Activated CD4-positive, alpha-beta T cell treated with anti-CD3 and anti-CD28 coated beads, Interleukin-2, amount 10 ng/mL, durations not matched to agents 24 days and 14 days (primary cell): ENCODE measurements at regions not wholly inside any gene's neighbourhood (a gene's known extent, or its start where the extent isn't known, plus 50 kb on each side); places are given as distances from the start of the nearest gene placed in this dataset.
"Not testable (repeated sequence)": the region's sequence is repeated elsewhere in the genome, so short reads cannot be mapped to it uniquely, and the experiment has no call there.

Experiments
- DNase-seq: peaks from one replicate; pipeline ENCODE4 v3.0.0; 2022
- H3K27ac Mint-ChIP-seq: one replicate; pipeline ENCODE4 v1.8.0; 2022; ENCODE audit warnings: mild to moderate bottlenecking, mixed read lengths
- H3K27me3 Mint-ChIP-seq: one replicate; pipeline ENCODE4 v1.8.0; 2022; ENCODE audit warnings: mixed read lengths
- H3K36me3 Mint-ChIP-seq: one replicate; pipeline ENCODE4 v1.8.0; 2022; ENCODE audit warnings: low read depth, mild to moderate bottlenecking, mixed read lengths
- H3K4me1 Mint-ChIP-seq: one replicate; pipeline ENCODE4 v1.8.0; 2021; ENCODE audit warnings: mixed read lengths
- H3K4me3 Mint-ChIP-seq: one replicate; pipeline ENCODE4 v1.8.0; 2022; ENCODE audit warnings: mild to moderate bottlenecking, moderate library complexity, mixed read lengths
- H3K9me3 Mint-ChIP-seq: one replicate; pipeline ENCODE4 v1.8.0; 2021; ENCODE audit warnings: mixed read lengths
- intact Hi-C: fragments of 100-400 bp; cut with micrococcal nuclease; formaldehyde crosslinking; loops from one replicate; pipeline ENCODE4 v1.15.1; 2023

GRCh38 chr14:71753976-71754375 is 178.3 kb upstream of the RGS6 start:
- Mint-ChIP-seq H3K9me3 (peaks cover 4% of the 10 kb centered on the region), H3K27me3 (peaks cover 2% of the 10 kb centered on the region), H3K4me3 (no peak overlapping the region), H3K27ac (no peak overlapping the region), H3K36me3 (peaks cover under 1% of the 10 kb centered on the region), H3K4me1 (peaks cover 9% of the 10 kb centered on the region)
- intact Hi-C loops = loop anchor here (1.0 to 10.0 kb wide), 5 partner anchors 101 to 650 kb away; no protein-coding TSS in a partner anchor
- no peak for DNase-seq

DNA sequence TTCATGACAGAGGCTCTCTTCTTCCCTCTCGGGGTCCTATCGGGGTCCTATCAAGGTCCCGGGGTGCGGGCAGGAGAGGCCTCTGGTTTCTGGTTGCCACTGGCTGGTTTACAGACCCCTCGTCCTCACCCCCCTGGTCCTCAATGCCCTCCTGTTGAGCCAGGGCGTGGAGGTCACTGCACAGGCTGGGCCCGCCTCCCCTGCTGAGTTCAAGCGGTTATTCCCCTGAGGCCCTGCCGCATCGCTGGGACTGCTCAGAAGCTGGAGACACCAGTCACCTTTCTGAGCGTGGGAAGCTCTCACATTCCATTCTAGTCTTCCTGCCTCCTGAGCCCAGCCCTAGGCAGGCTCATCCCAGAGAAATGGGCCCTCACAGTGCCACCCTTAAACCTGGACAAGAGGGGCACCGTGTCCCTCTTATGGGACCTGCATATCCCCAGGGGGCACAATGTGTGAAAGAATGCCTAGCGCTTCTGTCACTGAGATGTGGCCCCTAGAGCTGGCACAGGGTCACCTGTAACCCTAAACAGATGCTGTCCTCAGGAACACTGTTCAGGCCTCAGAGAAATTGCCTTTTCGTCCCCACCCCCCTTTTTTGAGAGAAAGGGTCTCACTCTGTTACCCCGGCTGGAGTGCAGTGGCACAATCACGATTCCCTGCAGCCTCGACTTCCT is 177.7 kb upstream of the RGS6 start:
- DNase-seq = no peak
- H3K9me3 Mint-ChIP-seq = no peaks in the 10 kb centered on the region
- H3K27ac Mint-ChIP-seq = no peak overlapping the region
- peaks cover 2% of the 10 kb centered on the region for H3K27me3 Mint-ChIP-seq
- peaks cover 9% of the 10 kb centered on the region for H3K4me1 Mint-ChIP-seq
- intact Hi-C loops = loop anchor here (10.0 kb wide), 2 partner anchors 100 to 340 kb away; no protein-coding TSS in a partner anchor
- no peaks in the 10 kb centered on the region for H3K36me3 Mint-ChIP-seq
- no peak overlapping the region for H3K4me3 Mint-ChIP-seq

GRCh38 chr14:71758229-71758951 is 173.8 kb upstream of the RGS6 start:
- H3K27me3 Mint-ChIP-seq = peaks cover 14% of the 10 kb centered on the region
- intact Hi-C loops = loop anchor here (10.0 kb wide), 2 partner anchors 96 to 344 kb away; no protein-coding TSS in a partner anchor
- H3K4me3 Mint-ChIP-seq = no peak overlapping the region
- DNase-seq = no peak
- H3K27ac Mint-ChIP-seq = no peak overlapping the region
- peaks cover 3% of the 10 kb centered on the region for H3K4me1 Mint-ChIP-seq
- no peaks in the 10 kb centered on the region for H3K9me3 Mint-ChIP-seq
- H3K36me3 Mint-ChIP-seq = no peaks in the 10 kb centered on the region

DNA sequence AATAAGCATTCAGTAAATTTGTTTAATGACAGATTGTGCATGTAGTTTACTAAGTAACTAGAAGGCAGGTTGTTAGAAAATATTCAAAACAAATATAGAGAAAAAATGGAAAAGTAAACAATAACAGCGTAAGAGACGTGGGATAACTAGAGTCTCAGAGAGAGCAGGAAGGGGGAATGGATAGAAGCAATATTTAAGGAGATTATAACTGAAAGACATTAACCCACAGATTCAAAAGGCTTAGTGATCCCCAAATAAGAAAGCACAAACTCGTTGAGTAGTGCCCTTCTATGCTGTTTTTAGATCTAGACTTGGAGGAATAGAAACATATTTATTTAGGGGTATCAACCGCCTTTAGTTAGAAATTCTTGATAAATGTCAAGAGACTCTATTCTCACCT is 169.7 kb upstream of the RGS6 start:
- no peak for DNase-seq
- Mint-ChIP-seq H3K9me3 (no peaks in the 10 kb centered on the region), H3K27me3 (peaks cover 35% of the 10 kb centered on the region), H3K36me3 (no peaks in the 10 kb centered on the region), H3K4me1 (peaks cover 3% of the 10 kb centered on the region), H3K4me3 (no peak overlapping the region), H3K27ac (no peak overlapping the region)
- intact Hi-C loops = no loop called here

DNA sequence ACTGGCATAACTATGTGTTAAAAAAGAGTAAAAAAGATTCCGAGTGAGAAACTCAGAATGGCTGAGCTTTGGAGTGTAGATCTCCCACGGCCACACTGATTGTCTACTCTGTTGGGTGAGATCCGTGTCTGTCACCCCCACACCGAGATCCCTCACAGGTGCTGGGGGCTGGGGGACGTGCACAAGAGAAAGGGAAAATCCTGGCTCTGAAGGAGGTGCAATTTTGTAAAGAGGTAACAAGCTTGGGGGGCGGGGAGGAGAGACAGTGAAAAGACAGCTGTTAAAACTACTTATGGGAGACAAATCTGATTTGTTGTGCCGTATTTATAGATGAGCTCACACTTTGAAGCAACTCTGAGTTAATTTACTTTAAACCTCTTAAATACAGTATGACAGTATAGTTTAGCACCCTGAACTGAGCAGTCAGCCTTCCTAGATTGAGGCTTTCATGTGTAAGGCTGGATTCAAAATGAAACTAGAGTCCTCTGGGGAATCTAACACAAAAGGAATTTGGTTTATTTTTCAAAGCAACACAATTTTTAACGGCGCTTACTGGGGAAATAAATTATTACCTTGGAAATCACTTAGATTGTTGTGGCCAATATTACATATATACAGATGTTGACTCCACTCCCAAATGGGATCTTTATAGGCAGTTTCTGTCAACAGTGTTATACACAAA is 167.4 kb upstream of the RGS6 start:
- no peaks in the 10 kb centered on the region for H3K36me3 Mint-ChIP-seq
- H3K4me3 Mint-ChIP-seq = no peak overlapping the region
- H3K27ac Mint-ChIP-seq = no peak overlapping the region
- H3K27me3 Mint-ChIP-seq = peaks cover 39% of the 10 kb centered on the region
- intact Hi-C loops = no loop called here
- no peaks in the 10 kb centered on the region for H3K9me3 Mint-ChIP-seq
- no peak for DNase-seq
- no peaks in the 10 kb centered on the region for H3K4me1 Mint-ChIP-seq

DNA sequence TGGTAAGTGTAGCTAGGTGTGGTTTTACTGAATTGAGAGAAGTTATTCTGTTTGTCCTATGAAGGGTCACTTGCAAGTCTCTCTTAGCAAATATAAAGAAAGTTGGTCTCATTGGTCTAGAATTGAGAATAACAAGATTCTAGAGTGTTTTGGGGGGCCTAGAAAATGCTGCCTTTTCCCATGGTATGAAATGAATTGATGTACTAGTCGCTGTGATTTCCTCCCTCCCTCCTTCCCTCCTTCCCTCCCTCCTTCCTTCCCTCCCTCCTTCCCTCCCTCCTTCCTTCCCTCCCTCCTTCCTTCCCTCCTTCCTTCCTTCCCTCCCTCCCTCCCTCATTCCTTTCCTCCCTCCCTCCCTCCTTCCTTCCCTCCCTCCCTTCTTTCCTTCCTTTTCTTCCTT is 166.7 kb upstream of the RGS6 start:
- Mint-ChIP-seq H3K4me3 (no peak overlapping the region), H3K36me3 (no peaks in the 10 kb centered on the region), H3K4me1 (no peaks in the 10 kb centered on the region), H3K27ac (no peak overlapping the region), H3K27me3 (peaks cover 41% of the 10 kb centered on the region), H3K9me3 (no peaks in the 10 kb centered on the region)
- intact Hi-C loops = no loop called here
- no peak for DNase-seq

DNA sequence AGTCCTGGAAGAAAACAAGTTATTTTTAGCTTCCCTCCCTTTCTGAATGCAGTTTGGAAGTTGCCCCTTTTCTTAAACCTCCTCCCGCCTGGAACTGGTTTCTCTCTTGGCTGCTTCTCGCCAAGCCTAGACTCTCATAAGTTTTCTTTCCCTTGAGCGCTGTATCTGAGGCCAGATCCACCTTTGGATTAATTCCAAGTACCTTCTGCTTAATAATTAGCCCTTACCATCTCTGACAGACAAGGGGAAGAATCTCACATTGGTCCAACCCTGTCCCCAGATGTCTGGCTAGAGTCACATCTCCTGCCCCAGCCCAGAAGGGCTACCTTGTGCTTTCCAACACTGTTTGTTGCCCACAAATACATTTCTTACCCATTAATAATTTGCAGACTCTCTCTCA is 161.8 kb upstream of the RGS6 start:
- Mint-ChIP-seq H3K9me3 (peaks cover 23% of the 10 kb centered on the region), H3K27ac (no peak overlapping the region), H3K4me1 (no peaks in the 10 kb centered on the region), H3K36me3 (peaks cover 2% of the 10 kb centered on the region), H3K27me3 (peaks cover 32% of the 10 kb centered on the region), H3K4me3 (no peak overlapping the region)
- DNase-seq = no peak
- intact Hi-C loops = no loop called here

- DNase-seq, H3K36me3 Mint-ChIP-seq, H3K4me1 Mint-ChIP-seq, intact Hi-C loops, H3K27ac Mint-ChIP-seq, H3K4me3 Mint-ChIP-seq: not testable (repeated sequence)
- H3K27me3 Mint-ChIP-seq = peaks cover 25% of the 10 kb centered on the region
- peaks cover 25% of the 10 kb centered on the region for H3K9me3 Mint-ChIP-seq
These were observed 160.8 kb upstream of the RGS6 start for GRCh38 chr14:71771421-71771820.

DNA sequence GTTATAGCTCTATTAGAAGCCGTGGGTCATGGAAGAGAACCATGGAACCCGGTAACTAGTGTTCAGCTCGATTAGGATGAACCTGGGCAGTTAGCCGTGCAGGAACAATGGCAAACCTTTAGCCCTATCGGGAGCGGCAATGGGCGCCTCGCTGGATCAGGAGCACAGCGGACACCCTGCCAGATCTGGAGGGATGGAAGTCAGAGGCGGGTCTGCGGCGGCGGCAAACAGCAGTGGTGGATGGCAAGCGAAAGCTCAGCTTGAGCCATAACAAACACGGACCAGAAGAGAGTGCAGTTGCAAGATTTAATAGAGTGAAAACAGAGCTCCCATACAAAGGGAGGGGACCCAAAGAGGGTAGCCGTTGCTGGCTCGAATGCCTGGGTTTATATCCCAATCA is 160.2 kb upstream of the RGS6 start:
- H3K27ac Mint-ChIP-seq, intact Hi-C loops, H3K36me3 Mint-ChIP-seq, H3K4me3 Mint-ChIP-seq, H3K4me1 Mint-ChIP-seq: not testable (repeated sequence)
- peaks cover 25% of the 10 kb centered on the region for H3K9me3 Mint-ChIP-seq
- peak; percentile 37 for DNase-seq
- H3K27me3 Mint-ChIP-seq = peaks cover 21% of the 10 kb centered on the region

GRCh38 chr14:71773898-71774481 is 158.2 kb upstream of the RGS6 start:
- peaks cover 11% of the 10 kb centered on the region for H3K4me1 Mint-ChIP-seq
- peaks cover 20% of the 10 kb centered on the region for H3K27me3 Mint-ChIP-seq
- peaks cover 25% of the 10 kb centered on the region for H3K9me3 Mint-ChIP-seq
- H3K27ac Mint-ChIP-seq = no peak overlapping the region
- no peak overlapping the region for H3K4me3 Mint-ChIP-seq
- peaks cover 2% of the 10 kb centered on the region for H3K36me3 Mint-ChIP-seq
- no peak for DNase-seq
- intact Hi-C loops = no loop called here

- intact Hi-C loops = no loop called here
- Mint-ChIP-seq H3K27me3 (peaks cover 16% of the 10 kb centered on the region), H3K36me3 (peaks cover 2% of the 10 kb centered on the region), H3K9me3 (peaks cover 25% of the 10 kb centered on the region), H3K27ac (no peak overlapping the region), H3K4me1 (peaks cover 11% of the 10 kb centered on the region), H3K4me3 (peak overlapping the region; percentile 11)
- DNase-seq = peak; percentile 60
These were observed 155.5 kb upstream of the RGS6 start for GRCh38 chr14:71776471-71777360.

DNA sequence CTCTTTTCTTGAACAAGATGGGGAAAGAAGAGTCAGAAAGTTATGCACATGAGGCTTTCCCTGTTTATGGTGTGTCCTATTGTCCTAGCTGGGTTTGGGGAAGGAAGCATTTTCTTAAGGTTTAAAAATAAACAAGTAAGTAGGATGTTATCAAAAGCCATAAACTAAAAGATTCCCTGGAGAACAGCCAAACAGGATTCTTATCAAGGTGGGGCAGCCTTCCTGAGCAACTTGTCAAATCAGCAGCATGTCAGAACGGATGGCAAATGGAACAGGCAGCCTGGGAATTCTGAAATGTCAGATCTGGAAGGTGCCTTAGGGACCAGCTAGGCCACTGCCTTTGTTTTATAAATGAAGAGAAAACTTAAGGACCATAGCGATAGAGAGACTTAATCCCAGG is 152.2 kb upstream of the RGS6 start:
- intact Hi-C loops = no loop called here
- H3K27me3 Mint-ChIP-seq = peaks cover 15% of the 10 kb centered on the region
- peaks cover 6% of the 10 kb centered on the region for H3K9me3 Mint-ChIP-seq
- peaks cover 11% of the 10 kb centered on the region for H3K4me1 Mint-ChIP-seq
- DNase-seq = no peak
- no peak overlapping the region for H3K27ac Mint-ChIP-seq
- H3K36me3 Mint-ChIP-seq = no peaks in the 10 kb centered on the region
- no peak overlapping the region for H3K4me3 Mint-ChIP-seq

GRCh38 chr14:71780822-71781221 is 151.4 kb upstream of the RGS6 start:
- peaks cover 12% of the 10 kb centered on the region for H3K27me3 Mint-ChIP-seq
- intact Hi-C loops = no loop called here
- no peaks in the 10 kb centered on the region for H3K36me3 Mint-ChIP-seq
- H3K9me3 Mint-ChIP-seq = no peaks in the 10 kb centered on the region
- no peak for DNase-seq
- no peak overlapping the region for H3K27ac Mint-ChIP-seq
- no peak overlapping the region for H3K4me3 Mint-ChIP-seq
- peaks cover 11% of the 10 kb centered on the region for H3K4me1 Mint-ChIP-seq
